OCI-LY7 (cell line): ENCODE measurements at regions not wholly inside any gene's neighbourhood (a gene's known extent, or its start where the extent isn't known, plus 50 kb on each side); places are given as distances from the start of the nearest gene placed in this dataset.

ENCODE experiments used
- BruUV-seq: library from RNA; stranded (reverse); fragments of 400-500 nt; replicated peaks from 2 replicates; lab custom pipeline; 2021; lab: Mats Ljungman, UMichigan
- CTCF ChIA-PET: fragments of 300-600 bp; sonication (Branson Sonifier 250); formaldehyde crosslinking; loops from one replicate; lab custom pipeline; 2022; ENCODE audit warnings: antibody characterized with exemption; ENCODE audit not compliant: unreplicated experiment; lab: Charles Lee
- POLR2A ChIA-PET: fragments of 300-600 bp; sonication (Branson Sonifier 250); formaldehyde crosslinking; loops from one replicate; lab custom pipeline; 2022; ENCODE audit warnings: antibody characterized with exemption; lab: Charles Lee
- DNase-seq: peaks from one replicate; pipeline ENCODE4 v3.0.0-alpha.2; 2015; ENCODE audit warnings: low spot score
- H2AFZ ChIP-seq: fragments of 200-600 bp; sonication (generic), shearing (Covaris generic); 2 replicates; pipeline ENCODE4 v1.6.1; 2014; ENCODE audit warnings: mild to moderate bottlenecking, antibody characterized with exemption, low read length, moderate library complexity
- H3K27ac ChIP-seq: fragments of 200-600 bp; sonication (generic); 2 replicates; pipeline ENCODE4 v1.5.1; 2014; ENCODE audit warnings: mixed run types, low read depth, mild to moderate bottlenecking, moderate library complexity, low read length, inconsistent platforms; ENCODE audit not compliant: poor library complexity, severe bottlenecking
- H3K36me3 ChIP-seq: fragments of 200-600 bp; sonication (generic); 2 replicates; pipeline ENCODE4 v1.6.1; 2014; ENCODE audit warnings: mild to moderate bottlenecking, antibody characterized with exemption, low read length, moderate library complexity, mixed read lengths; ENCODE audit not compliant: insufficient read depth
- H3K4me1 ChIP-seq: fragments of 200-600 bp; sonication (generic); 2 replicates; pipeline ENCODE4 v1.5.1; 2014; ENCODE audit warnings: mild to moderate bottlenecking, low read length; ENCODE audit not compliant: insufficient read depth, poor library complexity, severe bottlenecking
- H3K4me2 ChIP-seq: fragments of 200-600 bp; sonication (generic); 2 replicates; pipeline ENCODE4 v1.6.1; 2014; ENCODE audit warnings: mild to moderate bottlenecking, low read length
- H3K4me3 ChIP-seq: fragments of 200-600 bp; sonication (generic); 2 replicates; pipeline ENCODE4 v1.5.1; 2014; ENCODE audit warnings: mild to moderate bottlenecking, low read depth, low read length; ENCODE audit not compliant: poor library complexity, severe bottlenecking
- H3K79me2 ChIP-seq: fragments of 200-600 bp; sonication (generic); 2 replicates; pipeline ENCODE4 v1.6.1; 2016; ENCODE audit warnings: low read depth, mild to moderate bottlenecking, low read length, moderate library complexity, mixed read lengths; ENCODE audit not compliant: insufficient read depth
- H3K9me2 ChIP-seq: fragments of 200-600 bp; sonication (generic); 2 replicates; pipeline ENCODE4 v1.6.1; 2016; ENCODE audit warnings: mild to moderate bottlenecking, low read length, mixed read lengths; ENCODE audit not compliant: insufficient read depth
- H3K9me3 ChIP-seq: fragments of 200-600 bp; sonication (generic); 2 replicates; pipeline ENCODE4 v1.6.1; 2014; ENCODE audit warnings: mild to moderate bottlenecking, mixed run types, low read length, mixed read lengths
- H4K20me1 ChIP-seq: fragments of 200-600 bp; sonication (generic); 2 replicates; pipeline ENCODE4 v1.6.1; 2014; ENCODE audit warnings: mild to moderate bottlenecking, antibody characterized with exemption, low read length, moderate library complexity, mixed read lengths; ENCODE audit not compliant: insufficient read depth
- EZH2phosphoT487 ChIP-seq: fragments of 200-600 bp; sonication (generic); IDR thresholded peaks from 2 replicates; pipeline ENCODE4 v1.6.1; 2018; ENCODE audit warnings: low read depth, borderline replicate concordance, mild to moderate bottlenecking, mixed run types, antibody characterized with exemption, low read length, moderate library complexity, mixed read lengths
- intact Hi-C: fragments of 100-400 bp; cut with micrococcal nuclease; formaldehyde crosslinking; loops from one replicate; pipeline ENCODE4 v1.10.0; 2022; ENCODE audit not compliant: unreplicated experiment
- TF ChIP-seq, protein P1 (sequence below): fragments of 200-600 bp; sonication (generic); conservative IDR thresholded peaks from 2 replicates; pipeline ENCODE4 v1.5.1; 2014; ENCODE audit warnings: mild to moderate bottlenecking, antibody characterized with exemption, low read length, moderate library complexity, mixed read lengths

GRCh38 chr10:43902842-43903241 lies 254.2 kb upstream of the ZNF32 start:
- POLR2A ChIA-PET: interaction anchor here (0.7 to 1.6 kb wide), 8 partner anchors 9 to 51 kb away, joined by 3 to 6 read pairs (median 4); no protein-coding TSS in a partner anchor
- Histone ChIP-seq H4K20me1 (no peaks in the 10 kb centered on the region), H3K9me3 (no peaks in the 10 kb centered on the region), H3K79me2 (no peaks in the 10 kb centered on the region), H3K4me2 (no peak overlapping the region), H3K27ac (no peak overlapping the region), H3K4me1 (peaks cover 22% of the 10 kb centered on the region), H3K36me3 (no peaks in the 10 kb centered on the region), H2AFZ (no peak overlapping the region), H3K9me2 (no peaks in the 10 kb centered on the region), H3K4me3 (no peak overlapping the region)
- no TSS peak for BruUV-seq
- intact Hi-C loops: loop anchor here (5.0 kb wide), 1 partner anchor 129 kb away; no protein-coding TSS in a partner anchor
- CTCF ChIA-PET: interaction anchor here (0.6 to 1.0 kb wide), 2 partner anchors 14 to 128 kb away, joined by 3 to 5 read pairs; no protein-coding TSS in a partner anchor
- TF ChIP-seq, protein P1, sequence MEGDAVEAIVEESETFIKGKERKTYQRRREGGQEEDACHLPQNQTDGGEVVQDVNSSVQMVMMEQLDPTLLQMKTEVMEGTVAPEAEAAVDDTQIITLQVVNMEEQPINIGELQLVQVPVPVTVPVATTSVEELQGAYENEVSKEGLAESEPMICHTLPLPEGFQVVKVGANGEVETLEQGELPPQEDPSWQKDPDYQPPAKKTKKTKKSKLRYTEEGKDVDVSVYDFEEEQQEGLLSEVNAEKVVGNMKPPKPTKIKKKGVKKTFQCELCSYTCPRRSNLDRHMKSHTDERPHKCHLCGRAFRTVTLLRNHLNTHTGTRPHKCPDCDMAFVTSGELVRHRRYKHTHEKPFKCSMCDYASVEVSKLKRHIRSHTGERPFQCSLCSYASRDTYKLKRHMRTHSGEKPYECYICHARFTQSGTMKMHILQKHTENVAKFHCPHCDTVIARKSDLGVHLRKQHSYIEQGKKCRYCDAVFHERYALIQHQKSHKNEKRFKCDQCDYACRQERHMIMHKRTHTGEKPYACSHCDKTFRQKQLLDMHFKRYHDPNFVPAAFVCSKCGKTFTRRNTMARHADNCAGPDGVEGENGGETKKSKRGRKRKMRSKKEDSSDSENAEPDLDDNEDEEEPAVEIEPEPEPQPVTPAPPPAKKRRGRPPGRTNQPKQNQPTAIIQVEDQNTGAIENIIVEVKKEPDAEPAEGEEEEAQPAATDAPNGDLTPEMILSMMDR: no peak
- no peak for TF ChIP-seq EZH2phosphoT487
- no peak for DNase-seq

- ChIA-PET CTCF (interaction anchor here (0.6 to 1.0 kb wide), 6 partner anchors 8 to 129 kb away, joined by 3 to 5 read pairs (median 3); no protein-coding TSS in a partner anchor), POLR2A (interaction anchor here (0.6 to 1.8 kb wide), 14 partner anchors 8 to 87 kb away, joined by 3 to 6 read pairs (median 3); no protein-coding TSS in a partner anchor)
- H3K27ac ChIP-seq: peak overlapping the region; percentile 44
- no TSS peak for BruUV-seq
- no peak overlapping the region for H3K4me3 ChIP-seq
- H4K20me1 ChIP-seq: no peaks in the 10 kb centered on the region
- H3K9me3 ChIP-seq: no peaks in the 10 kb centered on the region
- H2AFZ ChIP-seq: peak overlapping the region; percentile 67
- no peaks in the 10 kb centered on the region for H3K9me2 ChIP-seq
- TF ChIP-seq, protein P1: no peak
- no peak for TF ChIP-seq EZH2phosphoT487
- peak overlapping the region; percentile 48 for H3K4me2 ChIP-seq
- intact Hi-C loops: loop anchor here (5.0 kb wide), 1 partner anchor 130 kb away; no protein-coding TSS in a partner anchor
- H3K36me3 ChIP-seq: no peaks in the 10 kb centered on the region
- peak; percentile 24 for DNase-seq
- H3K4me1 ChIP-seq: peaks cover 22% of the 10 kb centered on the region
- H3K79me2 ChIP-seq: no peaks in the 10 kb centered on the region
These were observed 253.2 kb upstream of the ZNF32 start for GRCh38 chr10:43901744-43902504.
